Stomach smooth muscle (tissue), 2 donors: ENCODE measurements at regions not wholly inside any gene's neighbourhood (a gene's known extent, or its start where the extent isn't known, plus 50 kb on each side); places are given as distances from the start of the nearest gene placed in this dataset.

ENCODE experiments used
- H3K27ac ChIP-seq: one replicate; pipeline ENCODE4 v1.7.0; 2013; ENCODE audit warnings: mild to moderate bottlenecking, low read length, inconsistent platforms
- H3K27me3 ChIP-seq, 2 donors: one replicate each; pipeline ENCODE4 v1.7.0; 2013; ENCODE audit warnings: low read length in 2 of 2; ENCODE audit not compliant: insufficient read depth in 2 of 2, control insufficient read depth in 1 of 2
- H3K36me3 ChIP-seq, 2 donors: one replicate each; pipeline ENCODE4 v1.7.0; 2013; ENCODE audit warnings: low read length in 2 of 2; ENCODE audit not compliant: control insufficient read depth in 2 of 2, insufficient read depth in 2 of 2
- H3K4me1 ChIP-seq: one replicate; pipeline ENCODE4 v1.7.0; 2013; ENCODE audit warnings: low read length; ENCODE audit not compliant: control insufficient read depth, insufficient read depth
- H3K4me3 ChIP-seq, 2 donors: one replicate each; pipeline ENCODE4 v1.7.0; 2013; ENCODE audit warnings: low read length in 2 of 2
- H3K9ac ChIP-seq, 2 donors: one replicate each; pipeline ENCODE4 v1.7.0; 2013; ENCODE audit warnings: low read length in 2 of 2, mild to moderate bottlenecking in 1 of 2
- H3K9me3 ChIP-seq, 2 donors: one replicate each; pipeline ENCODE4 v1.7.0; 2013; ENCODE audit warnings: low read length in 2 of 2; ENCODE audit not compliant: control insufficient read depth in 2 of 2
- donor health status: healthy.
- donor health status: Pancreatic carcinoma.

DNA sequence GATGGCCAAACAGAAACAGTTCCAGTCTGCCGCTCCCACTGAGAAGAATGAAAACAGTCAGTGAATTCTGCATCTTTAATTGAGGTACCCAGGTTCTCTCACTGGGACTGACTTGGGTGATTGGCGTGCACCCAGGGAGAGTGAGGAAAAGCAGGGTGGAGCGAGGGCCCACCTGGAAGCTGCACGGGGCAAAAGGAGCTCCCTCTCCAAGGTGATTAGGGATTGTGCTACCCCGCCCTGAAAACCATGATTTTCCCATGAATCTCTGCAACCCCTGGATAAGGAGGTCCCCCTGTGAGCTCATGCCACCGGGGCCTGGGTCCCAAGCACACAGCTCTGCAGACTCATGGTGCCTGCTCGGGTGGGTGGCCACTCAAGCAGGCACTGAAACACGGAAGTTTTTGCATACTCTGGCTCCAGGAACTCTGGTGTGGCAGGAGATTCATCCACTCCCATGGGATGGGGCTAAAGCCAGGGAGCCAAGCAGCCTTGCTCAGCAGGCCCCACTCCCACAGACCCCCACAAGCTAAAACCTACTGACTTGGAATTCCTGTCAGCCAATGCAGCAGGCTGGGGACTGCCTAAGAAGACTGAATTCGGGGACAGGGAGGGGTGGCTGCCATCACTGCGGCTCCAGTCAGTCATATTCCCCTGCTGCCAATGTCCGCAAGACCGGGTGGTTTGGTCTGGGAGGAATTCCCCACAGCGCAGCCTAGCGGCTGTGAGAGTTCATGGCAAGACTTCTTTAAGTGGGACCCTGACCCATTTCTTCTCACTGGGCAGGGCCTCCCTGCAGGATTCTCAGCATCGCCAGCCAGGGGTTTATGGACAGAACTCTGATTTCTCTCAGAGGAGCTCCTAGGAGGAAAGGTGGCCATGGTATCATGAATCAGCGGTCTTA lies 652.2 kb upstream of the RGMB start:
- Histone ChIP-seq H3K27ac (no peak overlapping the region), H3K4me3 (no peak overlapping the region), H3K9me3 (no peaks in the 10 kb centered on the region), H3K4me1 (no peaks in the 10 kb centered on the region), H3K9ac (no peak overlapping the region), H3K27me3 (no peaks in the 10 kb centered on the region), H3K36me3 (no peaks in the 10 kb centered on the region)

DNA sequence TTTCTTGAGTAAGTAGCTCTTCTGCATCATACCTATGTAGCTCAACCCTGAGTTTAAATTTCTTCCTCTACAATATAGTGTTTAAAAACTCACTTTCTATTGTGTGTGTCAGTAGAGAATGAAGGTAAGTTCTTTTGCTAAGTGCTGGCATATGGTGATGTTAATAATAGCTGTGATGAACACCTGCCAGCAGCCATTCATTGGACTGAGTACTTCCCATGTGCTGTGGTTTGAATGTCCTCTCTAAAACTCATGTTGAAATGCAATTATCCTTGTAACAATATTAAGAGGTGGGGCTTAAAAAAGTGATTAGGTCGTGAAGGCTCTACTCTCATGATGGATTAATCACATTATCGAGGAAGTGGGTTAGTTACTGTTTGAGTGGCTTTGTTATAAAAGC lies 645.2 kb upstream of the RGMB start:
- Histone ChIP-seq H3K36me3 (no peaks in the 10 kb centered on the region), H3K9ac (no peak overlapping the region), H3K4me3 (no peak overlapping the region), H3K27ac (no peak overlapping the region), H3K9me3 (no peaks in the 10 kb centered on the region), H3K4me1 (no peaks in the 10 kb centered on the region), H3K27me3 (no peaks in the 10 kb centered on the region)

GRCh38 chr5:98128846-98129245 lies 644.6 kb upstream of the RGMB start:
- Histone ChIP-seq H3K36me3 (no peaks in the 10 kb centered on the region), H3K4me3 (no peak overlapping the region), H3K9me3 (no peaks in the 10 kb centered on the region), H3K4me1 (no peaks in the 10 kb centered on the region), H3K27me3 (no peaks in the 10 kb centered on the region), H3K9ac (no peak overlapping the region), H3K27ac (no peak overlapping the region)

DNA sequence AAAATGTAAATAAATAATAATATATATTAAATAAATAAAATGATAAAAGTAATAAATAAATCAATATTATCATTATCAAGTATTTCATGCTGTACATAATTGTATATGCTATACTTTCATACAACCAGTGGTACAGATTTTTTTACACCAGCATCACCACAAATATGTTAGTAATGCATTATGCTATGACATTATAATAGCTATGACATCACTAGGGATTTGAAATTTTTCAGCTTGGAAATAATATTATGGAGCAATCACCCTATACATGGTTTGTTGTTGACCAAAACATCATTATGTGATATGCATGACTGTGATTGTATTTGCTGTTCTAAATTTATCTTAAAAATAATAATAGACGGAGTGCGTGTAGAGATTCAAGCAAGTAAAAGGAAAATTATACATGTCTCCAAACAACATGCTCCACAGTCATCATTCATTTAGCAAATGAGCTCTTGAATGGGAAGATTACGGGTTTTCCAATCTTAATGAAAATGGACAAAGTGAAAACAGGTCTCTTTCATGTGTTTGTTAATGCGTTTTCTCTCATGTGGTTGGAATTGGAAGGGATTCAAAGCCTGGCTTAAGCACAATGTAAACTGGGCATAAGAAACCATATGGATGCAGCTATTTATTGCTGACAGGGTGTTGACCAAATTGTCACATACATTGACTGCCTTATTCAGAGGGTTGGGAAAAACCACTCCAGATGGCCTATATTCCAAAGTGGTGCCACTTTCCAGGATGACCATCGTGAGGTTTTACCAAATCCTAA lies 643.0 kb upstream of the RGMB start:
- H3K36me3 ChIP-seq = no peaks in the 10 kb centered on the region
- no peak overlapping the region for H3K4me3 ChIP-seq
- no peaks in the 10 kb centered on the region for H3K9me3 ChIP-seq
- H3K4me1 ChIP-seq = no peaks in the 10 kb centered on the region
- H3K9ac ChIP-seq = no peak overlapping the region
- no peak overlapping the region for H3K27ac ChIP-seq
- H3K27me3 ChIP-seq = no peaks in the 10 kb centered on the region

DNA sequence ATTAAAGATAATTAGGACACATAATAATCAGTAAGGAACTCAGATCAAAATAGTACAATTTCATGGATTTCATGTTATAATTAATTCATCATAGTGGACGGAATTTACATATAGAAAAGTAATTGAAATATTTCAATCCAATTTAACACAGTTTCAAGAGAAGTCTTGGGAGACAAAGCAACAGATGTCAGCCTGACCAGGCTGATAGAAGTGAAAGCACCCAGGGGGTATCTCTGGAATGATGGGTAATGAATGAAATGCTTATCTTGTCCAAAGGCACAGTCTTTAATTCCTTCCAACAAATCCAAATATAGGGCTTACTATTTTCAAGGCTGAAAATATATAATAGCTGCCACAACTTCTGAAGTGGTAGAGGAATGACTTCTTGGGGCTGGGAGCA lies 629.3 kb upstream of the RGMB start:
- no peaks in the 10 kb centered on the region for H3K9me3 ChIP-seq
- H3K4me3 ChIP-seq = no peak overlapping the region
- H3K4me1 ChIP-seq = no peaks in the 10 kb centered on the region

DNA sequence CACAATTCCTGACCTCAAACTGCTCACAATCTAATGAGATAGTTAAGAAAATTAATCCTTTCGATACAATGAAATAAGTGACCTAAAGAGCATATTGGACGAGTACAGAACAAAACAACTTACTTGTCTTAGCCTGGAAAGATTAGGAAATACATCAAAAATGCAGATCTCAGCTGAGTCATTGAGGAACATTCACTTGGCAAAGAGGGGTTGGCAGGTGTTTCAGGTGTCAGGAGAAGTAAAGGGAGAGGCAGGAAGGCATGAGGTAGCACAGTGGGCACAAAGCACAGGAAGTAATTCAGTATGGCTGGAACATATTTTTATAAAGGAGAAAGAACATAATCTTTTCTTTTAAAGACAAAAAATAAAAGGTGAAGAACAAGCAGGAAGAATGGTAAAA lies 628.8 kb upstream of the RGMB start:
- Histone ChIP-seq H3K27me3 (no peaks in the 10 kb centered on the region), H3K9ac (no peak overlapping the region), H3K27ac (no peak overlapping the region), H3K36me3 (no peaks in the 10 kb centered on the region), H3K9me3 (no peaks in the 10 kb centered on the region), H3K4me3 (no peak overlapping the region), H3K4me1 (no peaks in the 10 kb centered on the region)

More for the DNA sequence above, 629.3 kb upstream of the RGMB start:
- Histone ChIP-seq H3K36me3 (no peaks in the 10 kb centered on the region), H3K27me3 (no peaks in the 10 kb centered on the region), H3K9ac (no peak overlapping the region), H3K27ac (no peak overlapping the region)

GRCh38 chr5:98157368-98157767 lies 616.1 kb upstream of the RGMB start:
- no peak overlapping the region for H3K9ac ChIP-seq
- H3K36me3 ChIP-seq = no peaks in the 10 kb centered on the region
- H3K4me3 ChIP-seq = no peak overlapping the region
- no peaks in the 10 kb centered on the region for H3K4me1 ChIP-seq
- H3K9me3 ChIP-seq = no peaks in the 10 kb centered on the region
- H3K27me3 ChIP-seq = no peaks in the 10 kb centered on the region
- no peak overlapping the region for H3K27ac ChIP-seq

DNA sequence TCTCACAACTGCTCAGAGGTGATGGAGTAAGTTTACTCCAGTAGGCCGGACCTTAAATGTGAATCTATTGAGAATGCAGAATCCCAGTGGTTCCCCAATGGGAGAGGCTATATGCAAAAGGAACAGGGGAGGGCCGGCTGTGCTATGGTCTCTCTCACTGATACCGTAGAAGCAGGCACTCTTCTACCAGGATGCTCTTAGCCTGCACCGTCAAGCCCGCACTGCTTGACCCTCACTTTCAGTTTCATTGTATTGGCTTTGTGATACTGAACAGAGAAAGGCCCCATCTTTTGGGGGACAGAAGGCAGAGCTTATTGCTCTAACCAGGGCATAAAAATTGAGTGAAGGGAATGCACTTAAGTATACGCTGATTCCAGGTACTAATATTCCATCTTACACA lies 615.0 kb upstream of the RGMB start:
- Histone ChIP-seq H3K27ac (no peak overlapping the region), H3K4me3 (no peak overlapping the region), H3K4me1 (no peaks in the 10 kb centered on the region), H3K9ac (no peak overlapping the region), H3K9me3 (no peaks in the 10 kb centered on the region), H3K36me3 (no peaks in the 10 kb centered on the region), H3K27me3 (no peaks in the 10 kb centered on the region)

DNA sequence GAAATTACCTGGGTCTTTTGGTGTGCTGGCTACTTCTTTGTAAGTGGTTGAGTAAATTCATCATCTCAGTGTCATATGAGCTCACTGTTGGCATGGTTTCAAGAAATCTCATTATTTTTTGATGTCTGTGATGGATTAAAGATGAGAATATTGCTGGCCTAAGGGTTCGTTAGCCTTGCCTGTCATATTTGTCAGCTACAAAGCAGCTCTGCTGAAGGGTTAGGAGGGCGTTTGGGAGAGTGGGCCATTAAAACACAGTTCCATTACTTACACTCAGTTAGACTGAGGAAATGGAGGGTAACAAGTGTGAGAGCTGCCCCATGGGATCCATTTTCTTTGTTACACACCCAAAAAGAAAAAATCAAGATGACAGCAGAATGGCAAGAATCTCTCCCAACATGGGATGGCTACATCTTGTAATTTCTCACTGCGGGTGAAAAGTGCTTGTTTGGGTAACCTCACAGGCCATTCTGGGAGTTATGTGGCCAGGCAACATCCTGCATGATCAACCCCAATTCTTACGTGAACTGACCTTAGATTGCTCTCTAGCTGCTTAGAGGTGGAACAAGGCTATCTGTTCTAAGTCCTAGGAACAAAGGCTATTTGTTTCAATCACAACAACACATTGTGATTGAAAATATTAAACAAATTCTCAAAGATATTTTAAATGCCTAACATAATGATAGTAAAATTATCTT lies 609.5 kb upstream of the RGMB start:
- H3K9me3 ChIP-seq = no peaks in the 10 kb centered on the region
- H3K27me3 ChIP-seq = no peaks in the 10 kb centered on the region
- H3K4me3 ChIP-seq = no peak overlapping the region
- H3K9ac ChIP-seq = no peak overlapping the region
- no peaks in the 10 kb centered on the region for H3K36me3 ChIP-seq
- no peaks in the 10 kb centered on the region for H3K4me1 ChIP-seq
- H3K27ac ChIP-seq = no peak overlapping the region

DNA sequence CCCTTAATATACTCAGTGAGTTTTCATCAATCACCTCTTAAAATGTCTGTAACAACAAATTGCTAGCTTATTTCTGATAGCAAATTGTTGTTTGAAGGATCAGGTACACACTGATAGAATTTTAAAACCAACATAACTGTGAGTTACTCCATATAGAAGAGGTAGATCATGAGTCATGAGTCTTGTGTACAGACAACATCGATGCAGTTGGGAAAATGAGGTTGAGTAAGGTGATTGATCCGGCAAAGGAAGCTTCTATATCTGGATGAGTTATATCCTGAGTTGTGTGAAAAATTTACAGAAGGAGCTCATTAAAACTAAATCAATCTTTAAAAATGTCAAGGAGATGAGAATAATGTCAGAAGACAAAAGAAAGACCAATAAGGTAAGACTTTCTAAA lies 604.6 kb upstream of the RGMB start:
- Histone ChIP-seq H3K9me3 (no peaks in the 10 kb centered on the region), H3K4me3 (no peak overlapping the region), H3K36me3 (no peaks in the 10 kb centered on the region), H3K27me3 (no peaks in the 10 kb centered on the region), H3K27ac (no peak overlapping the region), H3K4me1 (no peaks in the 10 kb centered on the region), H3K9ac (no peak overlapping the region)
